H1 (cell line): ENCODE measurements at regions not wholly inside any gene's neighbourhood (a gene's known extent, or its start where the extent isn't known, plus 50 kb on each side); places are given as distances from the start of the nearest gene placed in this dataset.

Experiments used
- ASH2L ChIP-seq: fragments of 200-600, 300-600 bp; sonication (generic); IDR thresholded peaks from one replicate; pipeline ENCODE4 v1.7.1; 2017; ENCODE audit warnings: low read length
- CBX8 ChIP-seq: fragments of 300-800, 300-1000 bp; sonication (generic); IDR thresholded peaks from 2 replicates; pipeline ENCODE4 v1.7.1; 2016; ENCODE audit warnings: low read depth, low read length, borderline replicate concordance
- HDAC6 ChIP-seq: IDR thresholded peaks from one replicate; pipeline ENCODE4 v1.7.1; 2012; ENCODE audit warnings: low read depth, mild to moderate bottlenecking, inconsistent platforms, low read length, moderate library complexity
- KDM5A ChIP-seq: fragments of 200-600 bp; IDR thresholded peaks from 2 replicates; pipeline ENCODE4 v1.7.1; 2012; ENCODE audit warnings: mild to moderate bottlenecking, low read length, inconsistent platforms, mixed read lengths
- POLR2AphosphoS5 ChIP-seq: IDR thresholded peaks from 2 replicates; pipeline ENCODE4 v1.6.1; 2011; ENCODE audit warnings: low read depth, low read length
- SP1 ChIP-seq: IDR thresholded peaks from 2 replicates; pipeline ENCODE4 v1.6.1; 2011; ENCODE audit warnings: low read depth, low read length
- SP4 ChIP-seq: IDR thresholded peaks from 2 replicates; pipeline ENCODE4 v1.6.1; 2012; ENCODE audit warnings: low read length, inconsistent platforms
- TF ChIP-seq, protein P1 (sequence below): IDR thresholded peaks from 2 replicates; pipeline ENCODE4 v1.6.1; 2012; ENCODE audit warnings: low read length, inconsistent platforms

DNA sequence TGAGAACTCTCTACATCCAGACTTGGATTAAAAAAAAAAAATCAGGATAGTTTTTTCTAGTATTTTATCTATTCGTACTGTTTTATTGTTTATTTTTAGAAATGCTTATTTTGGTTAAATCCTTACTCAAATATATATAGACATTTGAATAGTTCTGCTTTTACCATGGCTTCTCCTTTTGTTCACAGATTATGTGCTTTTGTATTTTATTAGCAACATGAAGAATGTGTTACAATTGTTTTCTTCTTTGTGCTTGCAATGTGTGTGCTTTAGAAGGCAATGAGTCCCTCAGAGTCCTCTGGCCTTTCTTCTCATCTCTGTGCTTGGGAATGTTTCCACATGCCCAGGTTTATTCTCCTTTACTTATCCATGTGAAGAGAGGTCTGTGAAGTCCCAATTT is 324.0 kb downstream of the KCNRG start (continued):
- no peak for TF ChIP-seq SP4
- no peak for TF ChIP-seq HDAC6
- TF ChIP-seq, protein P1, sequence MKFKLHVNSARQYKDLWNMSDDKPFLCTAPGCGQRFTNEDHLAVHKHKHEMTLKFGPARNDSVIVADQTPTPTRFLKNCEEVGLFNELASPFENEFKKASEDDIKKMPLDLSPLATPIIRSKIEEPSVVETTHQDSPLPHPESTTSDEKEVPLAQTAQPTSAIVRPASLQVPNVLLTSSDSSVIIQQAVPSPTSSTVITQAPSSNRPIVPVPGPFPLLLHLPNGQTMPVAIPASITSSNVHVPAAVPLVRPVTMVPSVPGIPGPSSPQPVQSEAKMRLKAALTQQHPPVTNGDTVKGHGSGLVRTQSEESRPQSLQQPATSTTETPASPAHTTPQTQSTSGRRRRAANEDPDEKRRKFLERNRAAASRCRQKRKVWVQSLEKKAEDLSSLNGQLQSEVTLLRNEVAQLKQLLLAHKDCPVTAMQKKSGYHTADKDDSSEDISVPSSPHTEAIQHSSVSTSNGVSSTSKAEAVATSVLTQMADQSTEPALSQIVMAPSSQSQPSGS: no peak
- no peak for TF ChIP-seq CBX8
- no peak for TF ChIP-seq SP1
- no peak for TF ChIP-seq KDM5A
- no peak for TF ChIP-seq ASH2L
- TF ChIP-seq POLR2AphosphoS5: no peak
